GM23248 (cell line): ENCODE measurements at regions not wholly inside any gene's neighbourhood (a gene's known extent, or its start where the extent isn't known, plus 50 kb on each side); places are given as distances from the start of the nearest gene placed in this dataset.

Experiments used
- DNase-seq: peaks from one replicate; pipeline ENCODE4 v3.0.0-alpha.2; 2015
- H2AFZ ChIP-seq: fragments of 200-600 bp; sonication (generic); 2 replicates; pipeline ENCODE4 v1.6.1; 2016; ENCODE audit warnings: antibody characterized with exemption
- H3F3A ChIP-seq: fragments of 200-600 bp; sonication (generic); 2 replicates; pipeline ENCODE4 v1.6.1; 2016; ENCODE audit warnings: mild to moderate bottlenecking, antibody characterized with exemption, mixed run types; ENCODE audit not compliant: insufficient read depth
- H3K27ac ChIP-seq: fragments of 200-600 bp; sonication (generic); 2 replicates; pipeline ENCODE4 v1.5.1; 2016; ENCODE audit warnings: mild to moderate bottlenecking
- H3K27me3 ChIP-seq: fragments of 200-600 bp; sonication (generic); replicated peaks from 2 replicates; pipeline ENCODE4 v1.6.1; 2016; ENCODE audit warnings: mild to moderate bottlenecking; ENCODE audit not compliant: insufficient read depth
- H3K36me3 ChIP-seq: fragments of 200-600 bp; sonication (generic); 2 replicates; pipeline ENCODE4 v1.6.1; 2016; ENCODE audit warnings: low read depth, mild to moderate bottlenecking
- H3K4me1 ChIP-seq: fragments of 200-600 bp; sonication (generic); 2 replicates; pipeline ENCODE4 v1.6.1; 2016; ENCODE audit warnings: mild to moderate bottlenecking; ENCODE audit not compliant: insufficient read depth
- H3K4me2 ChIP-seq: fragments of 200-600 bp; sonication (generic); one replicate; pipeline ENCODE4 v1.6.1; 2016; ENCODE audit warnings: mild to moderate bottlenecking; ENCODE audit not compliant: unreplicated experiment
- H3K4me3 ChIP-seq: fragments of 200-600 bp; sonication (generic); 2 replicates; pipeline ENCODE4 v1.5.1; 2016; ENCODE audit warnings: mild to moderate bottlenecking
- H3K79me2 ChIP-seq: fragments of 200-600 bp; sonication (generic); 2 replicates; pipeline ENCODE4 v1.6.1; 2016; ENCODE audit warnings: mild to moderate bottlenecking; ENCODE audit not compliant: insufficient read depth
- H3K9ac ChIP-seq: fragments of 200-600 bp; sonication (generic); 2 replicates; pipeline ENCODE4 v1.6.1; 2016; ENCODE audit warnings: mild to moderate bottlenecking
- H3K9me2 ChIP-seq: fragments of 200-600 bp; sonication (generic); 2 replicates; pipeline ENCODE4 v1.6.1; 2016; ENCODE audit warnings: mixed run types, mild to moderate bottlenecking, moderate library complexity; ENCODE audit not compliant: insufficient read depth
- H3K9me3 ChIP-seq: fragments of 200-600 bp; sonication (generic); one replicate; pipeline ENCODE4 v1.6.1; 2017; ENCODE audit warnings: low read depth
- H4K20me1 ChIP-seq: fragments of 200-600 bp; sonication (generic); 2 replicates; pipeline ENCODE4 v1.6.0; 2016; ENCODE audit not compliant: insufficient read depth
- EZH2 ChIP-seq: fragments of 200-600 bp; sonication (generic); IDR thresholded peaks from 2 replicates; pipeline ENCODE4 v1.6.1; 2018; ENCODE audit warnings: antibody characterized with exemption, mild to moderate bottlenecking; ENCODE audit not compliant: insufficient read depth, poor library complexity, severe bottlenecking
- EZH2phosphoT487 ChIP-seq: fragments of 200-600 bp; sonication (generic); IDR thresholded peaks from 2 replicates; pipeline ENCODE4 v1.6.1; 2018; ENCODE audit warnings: antibody characterized with exemption, moderate library complexity, mild to moderate bottlenecking, low read depth; ENCODE audit not compliant: insufficient read depth
- WGBS, 2 experiments: methylation state at CpG; one replicate each; pipeline ENCODE4 v1.1.6; 2015 to 2017; ENCODE audit warnings: low lambda C conversion rate in 2 of 2, low coverage in 1 of 2; ENCODE audit errors: missing lambda C conversion rate in 2 of 2; 5-methylcytosine and 5-hydroxymethylcytosine counted together
- in situ Hi-C: fragments of 300-500 bp; cut with MboI; formaldehyde crosslinking; loops from 2 replicates; pipeline ENCODE4 v1.15.0; 2020

GRCh38 chr17:26765860-26766709, 527.8 kb upstream of the WSB1 start:
- Histone ChIP-seq H3K4me3 (no peak overlapping the region), H4K20me1 (no peaks in the 10 kb centered on the region), H3K36me3 (no peaks in the 10 kb centered on the region), H3K4me2 (no peak overlapping the region), H3K9me2 (no peaks in the 10 kb centered on the region), H3K4me1 (no peaks in the 10 kb centered on the region), H2AFZ (no peak overlapping the region), H3K9me3 (no peaks in the 10 kb centered on the region), H3F3A (no peaks in the 10 kb centered on the region), H3K27ac (no peak overlapping the region), H3K9ac (no peak overlapping the region), H3K79me2 (no peaks in the 10 kb centered on the region), H3K27me3 (no peaks in the 10 kb centered on the region)
- no peak for DNase-seq
- in situ Hi-C loops: no loop called here
- WGBS, 2 experiments: 49 to 66% methylated on average over 31 to 103 of the region's 103 CpGs
- TF ChIP-seq EZH2phosphoT487 (no peak), EZH2 (no peak)

DNA sequence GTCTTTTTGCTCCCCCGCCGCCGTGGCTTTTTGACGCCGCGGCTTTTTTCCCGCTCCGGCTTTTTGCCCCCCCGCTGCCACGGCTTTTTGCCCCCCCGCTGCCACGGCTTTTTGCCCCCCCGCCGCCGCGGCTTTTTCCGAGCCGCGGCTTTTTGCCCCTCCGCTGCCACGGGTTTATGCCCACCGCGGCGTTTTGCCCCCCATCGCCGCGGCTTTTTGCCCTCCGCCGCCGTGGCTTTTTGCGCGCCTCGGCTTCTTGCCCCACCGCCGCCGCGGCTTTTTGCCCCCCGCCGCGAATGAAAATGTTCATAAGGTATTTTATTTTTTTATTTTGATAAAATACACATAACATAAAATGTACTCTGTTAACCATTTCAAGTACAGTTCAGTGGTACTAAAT, 527.2 kb upstream of the WSB1 start:
- no peak overlapping the region for H2AFZ ChIP-seq
- H3K36me3 ChIP-seq: no peaks in the 10 kb centered on the region
- no peak overlapping the region for H3K9ac ChIP-seq
- no peak overlapping the region for H3K4me3 ChIP-seq
- no peaks in the 10 kb centered on the region for H4K20me1 ChIP-seq
- no peak overlapping the region for H3K27ac ChIP-seq
- H3F3A ChIP-seq: no peaks in the 10 kb centered on the region
- in situ Hi-C loops: no loop called here
- 57 to 73% methylated on average over 17 to 40 of the region's 40 CpGs for WGBS, 2 experiments
- H3K79me2 ChIP-seq: no peaks in the 10 kb centered on the region
- TF ChIP-seq EZH2phosphoT487 (no peak), EZH2 (no peak)
- H3K9me3 ChIP-seq: no peaks in the 10 kb centered on the region
- no peaks in the 10 kb centered on the region for H3K4me1 ChIP-seq
- no peaks in the 10 kb centered on the region for H3K9me2 ChIP-seq
- DNase-seq: no peak
- H3K27me3 ChIP-seq: no peaks in the 10 kb centered on the region
- H3K4me2 ChIP-seq: no peak overlapping the region

- TF ChIP-seq EZH2 (no peak), EZH2phosphoT487 (no peak)
- Histone ChIP-seq H3K4me2 (no peak overlapping the region), H3F3A (no peaks in the 10 kb centered on the region), H3K9me3 (no peaks in the 10 kb centered on the region), H3K4me1 (no peaks in the 10 kb centered on the region), H3K79me2 (no peaks in the 10 kb centered on the region), H2AFZ (no peak overlapping the region), H3K27ac (no peak overlapping the region), H3K4me3 (no peak overlapping the region), H4K20me1 (no peaks in the 10 kb centered on the region), H3K27me3 (no peaks in the 10 kb centered on the region), H3K36me3 (no peaks in the 10 kb centered on the region), H3K9me2 (no peaks in the 10 kb centered on the region), H3K9ac (no peak overlapping the region)
- no peak for DNase-seq
- in situ Hi-C loops: no loop called here
- 67 to 81% methylated on average over 40 to 118 of the region's 118 CpGs for WGBS, 2 experiments
Measured at GRCh38 chr17:26773189-26774188, 520.4 kb upstream of the WSB1 start.

DNA sequence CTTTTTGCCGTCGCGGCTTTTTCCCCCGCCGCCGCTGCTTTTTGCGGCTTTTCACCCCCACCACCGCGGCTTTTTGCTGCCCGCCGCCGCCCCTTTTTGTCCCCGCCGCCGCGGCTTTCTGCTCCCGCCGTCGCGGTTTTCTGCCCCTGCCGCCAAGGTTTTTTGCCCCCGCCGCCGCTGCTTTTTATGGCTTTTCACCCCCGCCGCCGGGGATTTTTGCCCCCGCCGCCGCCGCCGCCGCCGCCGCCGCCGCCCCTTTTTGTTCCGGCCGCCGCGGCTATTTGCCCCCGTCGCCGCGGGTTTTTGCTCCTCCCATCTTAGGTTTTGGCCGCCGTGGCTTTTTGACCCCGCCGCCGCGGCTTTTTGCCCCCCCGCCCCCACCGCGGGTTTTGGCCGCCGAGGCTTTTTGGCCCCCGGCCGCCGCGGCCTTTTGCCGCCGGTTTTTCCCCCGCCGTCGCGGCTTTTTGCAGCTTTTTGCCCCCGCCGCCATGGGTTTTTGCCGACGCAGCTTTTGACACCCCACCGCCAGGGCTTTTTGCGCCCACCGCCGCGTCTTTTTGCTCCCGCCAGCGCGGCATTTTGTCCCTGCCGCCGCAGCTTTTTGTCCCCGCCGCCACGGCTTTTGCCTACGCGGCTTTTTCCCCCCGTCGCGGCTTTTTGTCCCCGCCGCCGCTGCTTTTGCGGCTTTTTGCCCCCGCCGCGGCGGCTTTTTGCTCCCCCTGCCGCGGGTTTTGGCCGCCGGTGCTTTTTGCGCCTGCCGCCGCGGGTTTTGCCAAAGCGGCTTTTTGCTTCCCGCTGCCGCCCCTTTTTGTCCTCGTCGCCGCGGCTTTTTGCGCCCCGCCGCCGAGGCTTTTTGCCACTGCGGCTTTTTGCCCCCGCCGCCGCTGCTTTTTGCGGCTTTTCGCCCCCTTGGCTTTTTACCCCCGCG, 519.4 kb upstream of the WSB1 start:
- Histone ChIP-seq H3K27me3 (no peaks in the 10 kb centered on the region), H3K4me2 (no peak overlapping the region), H3K9ac (no peak overlapping the region), H3K79me2 (no peaks in the 10 kb centered on the region), H3K9me3 (no peaks in the 10 kb centered on the region), H3F3A (no peaks in the 10 kb centered on the region), H3K36me3 (no peaks in the 10 kb centered on the region), H3K4me3 (no peak overlapping the region), H3K9me2 (no peaks in the 10 kb centered on the region), H3K4me1 (no peaks in the 10 kb centered on the region), H3K27ac (no peak overlapping the region), H2AFZ (no peak overlapping the region), H4K20me1 (no peaks in the 10 kb centered on the region)
- WGBS, 2 experiments: 61 to 90% methylated on average over 22 to 123 of the region's 123 CpGs
- TF ChIP-seq EZH2phosphoT487 (no peak), EZH2 (no peak)
- in situ Hi-C loops: no loop called here
- DNase-seq: no peak
